Loucy (cell line): ENCODE measurements at regions not wholly inside any gene's neighbourhood (a gene's known extent, or its start where the extent isn't known, plus 50 kb on each side); places are given as distances from the start of the nearest gene placed in this dataset.

Experiments used
- H2AFZ ChIP-seq: fragments of 200-600 bp; sonication (generic); 2 replicates; pipeline ENCODE4 v1.6.0; 2016; ENCODE audit warnings: antibody characterized with exemption, mild to moderate bottlenecking, low read length, moderate library complexity
- H3F3A ChIP-seq: fragments of 200-600 bp; 2 replicates; pipeline ENCODE4 v1.6.0; 2016; ENCODE audit warnings: antibody characterized with exemption, low read depth, mild to moderate bottlenecking
- H3K27me3 ChIP-seq: fragments of 200-600 bp; sonication (generic); 2 replicates; pipeline ENCODE4 v1.6.1; 2014; ENCODE audit warnings: low read length, mild to moderate bottlenecking; ENCODE audit not compliant: insufficient read depth, poor library complexity, severe bottlenecking
- H3K36me3 ChIP-seq: fragments of 200-600 bp; sonication (generic); 2 replicates; pipeline ENCODE4 v1.6.1; 2016; ENCODE audit warnings: low read length; ENCODE audit not compliant: insufficient read depth
- H3K4me1 ChIP-seq: fragments of 200-600 bp; sonication (generic); 2 replicates; pipeline ENCODE4 v1.5.1; 2014; ENCODE audit warnings: low read length, mild to moderate bottlenecking; ENCODE audit not compliant: insufficient read depth, poor library complexity, severe bottlenecking
- H3K4me2 ChIP-seq: fragments of 200-600 bp; sonication (generic); 2 replicates; pipeline ENCODE4 v1.6.0; 2014; ENCODE audit warnings: antibody characterized with exemption, low read length, low read depth, mild to moderate bottlenecking; ENCODE audit not compliant: poor library complexity, severe bottlenecking
- H3K4me3 ChIP-seq: fragments of 200-600 bp; sonication (generic); 2 replicates; pipeline ENCODE4 v1.5.1; 2014; ENCODE audit warnings: low read length, mild to moderate bottlenecking, mixed read lengths; ENCODE audit not compliant: poor library complexity, severe bottlenecking
- H3K79me2 ChIP-seq: fragments of 200-600 bp; sonication (generic); 2 replicates; pipeline ENCODE4 v1.6.1; 2014; ENCODE audit warnings: low read length; ENCODE audit not compliant: insufficient read depth
- H3K9ac ChIP-seq: fragments of 200-600 bp; sonication (generic); 2 replicates; pipeline ENCODE4 v1.6.0; 2014; ENCODE audit warnings: mild to moderate bottlenecking, low read depth, low read length, moderate library complexity; ENCODE audit not compliant: poor library complexity, severe bottlenecking
- H3K9me2 ChIP-seq: fragments of 200-600 bp; sonication (generic); replicated peaks from 2 replicates; pipeline ENCODE4 v1.6.1; 2016; ENCODE audit warnings: low read depth, low read length, mixed read lengths
- H3K9me3 ChIP-seq: fragments of 200-600 bp; sonication (generic); 2 replicates; pipeline ENCODE4 v1.6.1; 2014; ENCODE audit warnings: mild to moderate bottlenecking, antibody characterized with exemption, low read length, low read depth; ENCODE audit not compliant: insufficient read depth
- H4K20me1 ChIP-seq: fragments of 200-600 bp; sonication (generic); 2 replicates; pipeline ENCODE4 v1.6.0; 2014; ENCODE audit warnings: antibody characterized with exemption, low read length, mild to moderate bottlenecking; ENCODE audit not compliant: insufficient read depth, poor library complexity, severe bottlenecking
- CTCF ChIP-seq: fragments of 200-600 bp; sonication (generic); conservative IDR thresholded peaks from 2 replicates; pipeline ENCODE4 v1.5.1; 2014; ENCODE audit warnings: mild to moderate bottlenecking, antibody characterized with exemption, low read length
- EZH2phosphoT487 ChIP-seq: fragments of 200-600 bp; IDR thresholded peaks from 2 replicates; pipeline ENCODE4 v1.6.1; 2018; ENCODE audit warnings: antibody characterized with exemption, mild to moderate bottlenecking, moderate library complexity, borderline replicate concordance

- Histone ChIP-seq H3K79me2 (no peaks in the 10 kb centered on the region), H3K9ac (no peak overlapping the region), H3F3A (no peaks in the 10 kb centered on the region), H3K4me3 (no peak overlapping the region), H2AFZ (no peak overlapping the region), H3K4me2 (no peak overlapping the region), H3K9me3 (no peaks in the 10 kb centered on the region), H3K9me2 (no peaks in the 10 kb centered on the region), H4K20me1 (no peaks in the 10 kb centered on the region), H3K36me3 (no peaks in the 10 kb centered on the region), H3K4me1 (no peaks in the 10 kb centered on the region), H3K27me3 (no peaks in the 10 kb centered on the region)
- TF ChIP-seq EZH2phosphoT487 = no peak
- no peak for TF ChIP-seq CTCF
These were observed 506.1 kb downstream of the MIAT start for GRCh38 chr22:27163162-27164137.

- Histone ChIP-seq H3K79me2 (no peaks in the 10 kb centered on the region), H2AFZ (no peak overlapping the region), H3K4me3 (no peak overlapping the region), H3K9me2 (no peaks in the 10 kb centered on the region), H4K20me1 (no peaks in the 10 kb centered on the region), H3F3A (no peaks in the 10 kb centered on the region), H3K9me3 (no peaks in the 10 kb centered on the region), H3K9ac (no peak overlapping the region), H3K4me1 (no peaks in the 10 kb centered on the region), H3K27me3 (no peaks in the 10 kb centered on the region), H3K36me3 (no peaks in the 10 kb centered on the region), H3K4me2 (no peak overlapping the region)
- TF ChIP-seq CTCF = no peak
- no peak for TF ChIP-seq EZH2phosphoT487
These were observed 507.6 kb downstream of the MIAT start for GRCh38 chr22:27164781-27165503.

- Histone ChIP-seq H3K79me2 (no peaks in the 10 kb centered on the region), H3K4me2 (no peak overlapping the region), H3K4me1 (no peaks in the 10 kb centered on the region), H3K4me3 (no peak overlapping the region), H3K9me3 (no peaks in the 10 kb centered on the region), H2AFZ (no peak overlapping the region), H3K9me2 (no peaks in the 10 kb centered on the region), H4K20me1 (no peaks in the 10 kb centered on the region), H3K9ac (no peak overlapping the region), H3K36me3 (no peaks in the 10 kb centered on the region), H3K27me3 (no peaks in the 10 kb centered on the region), H3F3A (no peaks in the 10 kb centered on the region)
- no peak for TF ChIP-seq CTCF
- no peak for TF ChIP-seq EZH2phosphoT487
These were observed 511.3 kb downstream of the MIAT start for GRCh38 chr22:27168681-27169080.
